Neural crest cell (in vitro differentiated cells): ENCODE measurements at regions not wholly inside any gene's neighbourhood (a gene's known extent, or its start where the extent isn't known, plus 50 kb on each side); places are given as distances from the start of the nearest gene placed in this dataset.
"Not testable (repeated sequence)": the region's sequence is repeated elsewhere in the genome, so short reads cannot be mapped to it uniquely, and the experiment has no call there.

ENCODE experiments used
- DNase-seq: peaks from one replicate; pipeline ENCODE4 v3.0.0; 2021; ENCODE audit warnings: low read depth, mixed read lengths, low spot score
- H3K27ac Mint-ChIP-seq: one replicate; pipeline ENCODE4 v1.8.0; 2021; ENCODE audit warnings: mild to moderate bottlenecking, mixed read lengths; ENCODE audit not compliant: unreplicated experiment
- H3K27me3 Mint-ChIP-seq: 2 replicates; pipeline ENCODE4 v1.8.0; 2021; ENCODE audit warnings: low read depth, mild to moderate bottlenecking, mixed read lengths
- H3K36me3 Mint-ChIP-seq: 2 replicates; pipeline ENCODE4 v1.8.0; 2021; ENCODE audit warnings: low read depth, mild to moderate bottlenecking, mixed read lengths
- H3K4me1 Mint-ChIP-seq: 2 replicates; pipeline ENCODE4 v1.8.0; 2021; ENCODE audit warnings: mixed read lengths
- H3K4me3 Mint-ChIP-seq: one replicate; pipeline ENCODE4 v1.8.0; 2021; ENCODE audit warnings: mild to moderate bottlenecking, mixed read lengths
- H3K9me3 Mint-ChIP-seq: 2 replicates; pipeline ENCODE4 v1.8.0; 2021; ENCODE audit warnings: mixed read lengths
- TF ChIP-seq, protein P1 (sequence below): fragments of 200-600 bp; sonication (generic); conservative IDR thresholded peaks from 2 replicates; pipeline ENCODE4 v1.5.0; 2021; ENCODE audit warnings: antibody characterized with exemption, mild to moderate bottlenecking

DNA sequence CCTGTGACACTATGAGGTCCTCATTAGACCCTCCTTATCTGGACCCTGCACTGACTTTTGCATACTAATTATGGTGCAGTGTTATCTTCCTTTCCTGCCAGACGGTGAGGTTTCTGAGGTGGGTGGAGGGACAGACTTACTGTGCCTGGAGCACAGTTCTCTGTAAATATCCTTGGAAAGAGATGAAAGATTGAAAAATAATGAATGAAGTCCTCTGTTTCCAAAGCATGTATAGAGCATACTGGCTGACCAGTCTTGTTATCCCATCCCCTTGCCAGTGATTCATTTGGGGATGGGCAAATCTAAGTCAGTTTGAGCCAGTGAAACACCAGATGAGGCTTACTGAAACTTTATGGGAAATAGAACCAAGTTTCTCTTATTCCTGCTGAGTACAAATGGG, 152.6 kb upstream of the HDDC2 start:
- Mint-ChIP-seq H3K36me3 (peaks cover 29% of the 10 kb centered on the region), H3K9me3 (peaks cover 19% of the 10 kb centered on the region), H3K27me3 (peaks cover 9% of the 10 kb centered on the region), H3K4me3 (no peak overlapping the region), H3K27ac (no peak overlapping the region), H3K4me1 (no peaks in the 10 kb centered on the region)
- DNase-seq = no peak
- TF ChIP-seq, protein P1, sequence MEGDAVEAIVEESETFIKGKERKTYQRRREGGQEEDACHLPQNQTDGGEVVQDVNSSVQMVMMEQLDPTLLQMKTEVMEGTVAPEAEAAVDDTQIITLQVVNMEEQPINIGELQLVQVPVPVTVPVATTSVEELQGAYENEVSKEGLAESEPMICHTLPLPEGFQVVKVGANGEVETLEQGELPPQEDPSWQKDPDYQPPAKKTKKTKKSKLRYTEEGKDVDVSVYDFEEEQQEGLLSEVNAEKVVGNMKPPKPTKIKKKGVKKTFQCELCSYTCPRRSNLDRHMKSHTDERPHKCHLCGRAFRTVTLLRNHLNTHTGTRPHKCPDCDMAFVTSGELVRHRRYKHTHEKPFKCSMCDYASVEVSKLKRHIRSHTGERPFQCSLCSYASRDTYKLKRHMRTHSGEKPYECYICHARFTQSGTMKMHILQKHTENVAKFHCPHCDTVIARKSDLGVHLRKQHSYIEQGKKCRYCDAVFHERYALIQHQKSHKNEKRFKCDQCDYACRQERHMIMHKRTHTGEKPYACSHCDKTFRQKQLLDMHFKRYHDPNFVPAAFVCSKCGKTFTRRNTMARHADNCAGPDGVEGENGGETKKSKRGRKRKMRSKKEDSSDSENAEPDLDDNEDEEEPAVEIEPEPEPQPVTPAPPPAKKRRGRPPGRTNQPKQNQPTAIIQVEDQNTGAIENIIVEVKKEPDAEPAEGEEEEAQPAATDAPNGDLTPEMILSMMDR = no peak

DNA sequence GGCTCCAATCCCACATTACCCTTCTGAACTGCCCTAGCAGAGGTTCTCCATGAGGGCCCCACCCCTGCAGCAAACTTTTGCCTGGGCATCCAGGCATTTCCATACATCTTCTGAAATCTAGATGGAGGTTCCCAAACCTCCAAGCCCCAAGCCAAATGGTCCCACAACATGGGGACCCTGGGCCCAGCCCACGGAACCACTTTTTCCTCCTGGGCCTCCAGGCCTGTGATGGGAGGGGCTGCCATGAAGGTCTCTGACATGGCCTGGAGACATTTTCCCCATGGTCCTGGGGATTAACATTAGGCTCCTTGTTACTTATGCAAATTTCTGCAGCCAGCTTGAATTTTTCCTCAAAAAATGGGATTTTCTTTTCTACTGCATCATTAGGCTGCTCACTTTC, 156.7 kb upstream of the HDDC2 start:
- H3K4me1 Mint-ChIP-seq, H3K4me3 Mint-ChIP-seq, H3K27ac Mint-ChIP-seq, H3K27me3 Mint-ChIP-seq, DNase-seq: not testable (repeated sequence)
- Mint-ChIP-seq H3K9me3 (peaks cover 18% of the 10 kb centered on the region), H3K36me3 (peaks cover 34% of the 10 kb centered on the region)

DNA sequence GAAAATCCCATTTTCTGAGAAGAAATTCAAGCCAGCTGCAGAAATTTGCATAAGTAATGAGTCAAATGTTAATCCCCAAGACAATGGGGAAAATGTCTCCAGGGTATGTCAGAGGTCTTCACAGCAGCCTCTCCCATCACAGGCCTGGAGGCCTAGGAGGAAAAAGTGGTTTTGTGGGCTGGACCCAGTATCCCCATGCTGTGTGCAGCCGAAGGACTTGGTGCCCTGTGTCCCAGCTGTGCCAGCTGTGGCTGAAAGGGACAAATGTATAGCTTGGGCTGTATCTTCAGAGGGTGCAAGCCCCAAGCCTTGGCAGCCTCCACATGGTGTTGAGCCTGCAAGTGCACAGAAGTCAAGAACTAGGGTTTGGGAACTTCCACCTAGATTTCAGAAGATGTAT, 163.6 kb upstream of the HDDC2 start:
- not testable (repeated sequence) for DNase-seq, H3K4me3 Mint-ChIP-seq, H3K27ac Mint-ChIP-seq, H3K4me1 Mint-ChIP-seq, H3K27me3 Mint-ChIP-seq
- Mint-ChIP-seq H3K9me3 (peaks cover 14% of the 10 kb centered on the region), H3K36me3 (peaks cover 12% of the 10 kb centered on the region)

DNA sequence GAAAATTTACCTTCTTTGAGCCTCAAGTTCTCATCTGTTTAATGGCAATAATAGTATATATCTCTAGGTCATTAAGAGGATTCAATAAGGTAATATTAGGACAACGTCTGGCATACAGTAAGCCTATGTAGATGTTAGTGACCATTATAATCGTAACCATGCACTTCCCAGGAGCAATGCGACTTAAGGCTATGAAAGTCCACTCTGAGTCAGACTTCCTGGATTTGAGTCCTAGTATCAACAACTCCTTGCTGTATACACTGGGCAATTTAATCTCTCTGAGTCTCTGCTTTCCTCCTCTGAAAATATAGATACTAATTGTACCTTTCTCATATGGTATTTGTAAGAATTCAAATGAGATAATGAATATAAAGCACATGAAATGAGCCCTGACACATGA, 168.1 kb upstream of the HDDC2 start:
- Mint-ChIP-seq H3K4me1 (peaks cover 7% of the 10 kb centered on the region), H3K27me3 (no peaks in the 10 kb centered on the region), H3K36me3 (peaks cover 2% of the 10 kb centered on the region), H3K27ac (no peak overlapping the region), H3K4me3 (no peak overlapping the region), H3K9me3 (peaks cover 7% of the 10 kb centered on the region)
- no peak for DNase-seq
- TF ChIP-seq, protein P1 = no peak

DNA sequence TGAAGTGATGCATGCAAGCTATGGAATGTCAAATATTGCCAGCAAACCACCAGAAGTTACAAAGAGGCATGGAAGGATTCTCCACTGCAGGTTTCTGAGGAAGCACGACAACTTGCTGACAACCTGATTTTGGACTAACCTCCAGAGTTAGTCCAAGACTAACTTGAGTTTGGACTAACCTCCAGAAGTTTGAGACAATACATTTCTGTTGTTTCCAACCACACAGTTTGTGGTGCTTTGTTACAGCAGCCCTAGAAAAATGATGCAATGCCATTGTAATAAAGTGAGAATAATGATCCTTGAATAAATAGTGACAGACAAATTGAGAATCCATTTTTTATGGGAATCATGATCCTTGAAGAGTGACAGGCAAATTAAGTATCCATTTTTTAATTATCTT, 169.9 kb upstream of the HDDC2 start:
- Mint-ChIP-seq H3K9me3 (peaks cover 2% of the 10 kb centered on the region), H3K4me3 (no peak overlapping the region), H3K27me3 (no peaks in the 10 kb centered on the region), H3K36me3 (no peaks in the 10 kb centered on the region), H3K4me1 (peaks cover 7% of the 10 kb centered on the region), H3K27ac (no peak overlapping the region)
- DNase-seq = no peak
- TF ChIP-seq, protein P1 = no peak

DNA sequence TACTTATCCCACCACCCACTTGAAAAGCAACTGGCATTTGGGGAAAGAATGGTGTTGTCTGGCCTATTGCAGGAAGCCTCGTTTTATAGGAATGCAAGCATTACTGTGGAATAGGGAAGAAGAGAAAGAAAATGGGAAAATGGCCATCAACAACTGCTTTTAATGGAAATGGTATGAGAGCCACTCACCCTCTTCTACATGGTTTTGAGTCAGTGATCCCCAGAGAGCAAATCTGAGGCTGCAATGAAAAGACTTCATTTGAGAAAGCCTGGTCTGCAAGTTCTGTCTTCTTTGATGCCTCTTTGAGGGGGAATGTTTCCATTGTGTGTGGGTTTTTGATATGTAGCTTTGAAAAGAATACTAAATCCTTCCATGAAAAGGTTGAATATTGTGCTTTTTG, 172.3 kb upstream of the HDDC2 start:
- no peaks in the 10 kb centered on the region for H3K36me3 Mint-ChIP-seq
- no peak overlapping the region for H3K4me3 Mint-ChIP-seq
- H3K9me3 Mint-ChIP-seq = no peaks in the 10 kb centered on the region

More for the DNA sequence above, 172.3 kb upstream of the HDDC2 start:
- Mint-ChIP-seq H3K4me1 (peaks cover 7% of the 10 kb centered on the region), H3K27ac (no peak overlapping the region), H3K27me3 (no peaks in the 10 kb centered on the region)
- DNase-seq = no peak
- TF ChIP-seq, protein P1 = no peak
